ENCODE measurements at regions not wholly inside any gene's neighbourhood (a gene's known extent, or its start where the extent isn't known, plus 50 kb on each side); places are given as distances from the start of the nearest gene placed in this dataset.

GRCh38 chr7:32643194-32643593 is 147.9 kb downstream of the AVL9 start:
- TF ChIP-seq CTCF (IDR thresholded peaks at IDR 0.05) (no peak), POLR2A (IDR thresholded peaks at IDR 0.05) (no peak), POLR2AphosphoS5 (IDR thresholded peaks at IDR 0.05) (no peak), EP300 (IDR thresholded peaks at IDR 0.05; ENCODE audit: low read depth) (no peak)

Data from transverse colon (tissue), 4 donors.